ENCODE measurements at regions not wholly inside any gene's neighbourhood (a gene's known extent, or its start where the extent isn't known, plus 50 kb on each side); places are given as distances from the start of the nearest gene placed in this dataset.

GRCh38 chr18:76562286-76563122 lies 67.5 kb upstream of the ZNF516 start (continued):
- TF ChIP-seq BHLHE40 (IDR thresholded peaks at IDR 0.05; ENCODE audit: low read depth, low read length) (no peak), NFE2L2 (IDR thresholded peaks at IDR 0.05; ENCODE audit: low read depth, low read length) (no peak)

GRCh38 chr18:76558881-76559667 lies 64.0 kb upstream of the ZNF516 start:
- H2BK20ac ChIP-seq (ENCODE audit: low read depth, low read length), result peak overlapping the region; percentile 93
- TF ChIP-seq CTCF (conservative IDR thresholded peaks at IDR 0.05; ENCODE audit: low read depth, low read length) (no peak), POLR2A (IDR thresholded peaks at IDR 0.05; ENCODE audit: low read depth, low read length) (no peak), MAZ (IDR thresholded peaks at IDR 0.05; ENCODE audit: borderline replicate concordance, low read depth, low read length) (no peak), RFX5 (IDR thresholded peaks at IDR 0.05; ENCODE audit: low read depth, low read length) (no peak), NFE2L2 (IDR thresholded peaks at IDR 0.05; ENCODE audit: low read depth, low read length) (no peak), RCOR1 (IDR thresholded peaks at IDR 0.05; ENCODE audit: insufficient replicate concordance, low read length) (no peak)
- BruUV-seq (replicated peaks), result no TSS peak
- H3K23ac ChIP-seq (ENCODE audit: low read depth, low read length), result no peak overlapping the region; the same call in 1 of the 2 replicates
- H4K20me1 ChIP-seq (ENCODE audit: insufficient read depth, low read length), result no peaks in the 10 kb centered on the region
- peak overlapping the region; percentile 28 for H3K4ac ChIP-seq (ENCODE audit: low read depth, low read length)
- H2AFZ ChIP-seq (replicated peaks; ENCODE audit: low read length, poor library complexity), result peak overlapping the region; percentile 71
- CTCF ChIA-PET, result no interaction called here
- H2BK15ac ChIP-seq (ENCODE audit: low read depth, low read length), result peak overlapping the region; percentile 13; the same call in 1 of the 3 replicates
- no peaks in the 10 kb centered on the region for H3K36me3 ChIP-seq (ENCODE audit: control insufficient read depth, insufficient read depth, low read length)
- no peak overlapping the region for H3K9ac ChIP-seq (ENCODE audit: low read depth, low read length)
- no peak overlapping the region for H3K4me2 ChIP-seq (ENCODE audit: low read depth, low read length)
- H3K4me3 ChIP-seq (ENCODE audit: insufficient read depth, low read depth, low read length), result no peak overlapping the region
- H3K56ac ChIP-seq (ENCODE audit: extremely low read depth, insufficient read depth, low read length), result no peak overlapping the region
- 50% methylated on average over 1 of the region's 18 CpGs; no CpG with 5 or more reads in 1 of the 2 experiments for WGBS, 2 experiments (ENCODE audit: extremely low coverage in 2 of 2, insufficient read length in 1 of 2)
- peak overlapping the region; percentile 16; the same call in 1 of the 2 replicates for H4K5ac ChIP-seq (ENCODE audit: low read depth, low read length)
- in situ Hi-C loops (cut with MboI; ENCODE audit: low sequenced_read_pairs), result no loop called here
- H2AK9ac ChIP-seq (replicated peaks; ENCODE audit: low read depth, low read length, poor library complexity), result peak overlapping the region; percentile 11
- peaks cover 5% of the 10 kb centered on the region; the same call in 1 of the 2 replicates for H3K9me1 ChIP-seq (ENCODE audit: insufficient read depth, low read length)
- H3K4me1 ChIP-seq (ENCODE audit: control insufficient read depth, insufficient read depth, low read length), result peaks cover 14% of the 10 kb centered on the region
- H4K91ac ChIP-seq (ENCODE audit: insufficient read depth, low read depth, low read length), result peak overlapping the region; percentile 36; the same call in 1 of the 2 replicates
- peak overlapping the region; percentile 22 for H3K27ac ChIP-seq (ENCODE audit: insufficient read depth, low read length)
- H4K8ac ChIP-seq (ENCODE audit: low read depth in 2 of 2, low read length in 2 of 2), result peak overlapping the region; percentile 18 to 78; a peak in 2 of 4 replicates
- POLR2A ChIA-PET (ENCODE audit: unreplicated experiment), result no interaction called here
- peak overlapping the region; percentile 71 for H2BK5ac ChIP-seq (ENCODE audit: low read depth, low read length, poor library complexity, severe bottlenecking)
- peak; percentile 21 for ATAC-seq (ENCODE audit: low read depth)
- peak overlapping the region; percentile 83 for H2BK120ac ChIP-seq (ENCODE audit: low read depth, low read length)
- intact Hi-C loops (cut with micrococcal nuclease), result no loop called here
- dilution Hi-C loops (cut with HindIII; ENCODE audit: low sequenced_read_pairs, unreplicated experiment), result no loop called here
- peak; percentile 41 for DNase-seq
- no peaks in the 10 kb centered on the region for H3K27me3 ChIP-seq (ENCODE audit: control insufficient read depth, insufficient read depth, low read length)
- peak overlapping the region; percentile 92 for H2AK5ac ChIP-seq (ENCODE audit: low read depth, low read length)
- H3K9me3 ChIP-seq (ENCODE audit: control insufficient read depth, insufficient read depth, low read length), result peaks cover 2% of the 10 kb centered on the region; the same call in 1 of the 2 replicates
- peak overlapping the region; percentile 55 for H3K14ac ChIP-seq (replicated peaks; ENCODE audit: low read depth, low read length)
- no peaks in the 10 kb centered on the region for H3K79me1 ChIP-seq (ENCODE audit: low read depth in 1 of 2, low read length in 2 of 2)
- peak overlapping the region; percentile 58; the same call in 1 of the 2 replicates for H3K18ac ChIP-seq (ENCODE audit: low read depth, low read length)

Measured in IMR-90 (cell line).